ENCODE measurements at regions not wholly inside any gene's neighbourhood (a gene's known extent, or its start where the extent isn't known, plus 50 kb on each side); places are given as distances from the start of the nearest gene placed in this dataset.

DNA sequence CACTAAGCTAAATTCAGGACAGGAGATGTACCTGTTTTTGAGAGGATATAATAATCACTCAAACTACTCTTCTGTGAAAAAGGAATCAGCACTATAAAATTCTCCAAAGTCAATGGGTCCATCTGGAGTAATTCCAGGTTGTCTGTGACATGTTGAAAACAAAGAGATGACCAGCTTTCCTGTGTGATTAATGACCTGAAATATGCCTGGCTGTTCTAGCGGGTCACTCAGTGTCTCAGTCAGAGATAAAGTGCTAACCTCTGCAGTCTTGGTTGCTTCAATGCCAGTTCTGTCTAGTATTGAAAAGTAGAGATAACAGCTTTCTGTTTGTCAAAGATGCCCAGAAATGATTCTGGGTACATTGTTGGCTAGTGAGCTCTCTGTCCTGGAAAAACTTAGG is 722.6 kb upstream of the TENM4 start:
- Histone ChIP-seq H3K23ac (ENCODE audit: low read depth, low read length) (no peak overlapping the region), H3K27ac (ENCODE audit: insufficient read depth, low read length) (no peak overlapping the region)

More for the DNA sequence above, 722.6 kb upstream of the TENM4 start:
- Histone ChIP-seq H3K18ac (ENCODE audit: low read depth, low read length) (no peak overlapping the region), H2AFZ (replicated peaks; ENCODE audit: low read length, poor library complexity) (no peak overlapping the region), H2BK15ac (ENCODE audit: low read depth, low read length) (no peak overlapping the region), H3K9ac (ENCODE audit: low read depth, low read length) (no peak overlapping the region), H2AK5ac (ENCODE audit: low read depth, low read length) (no peak overlapping the region), H3K9me3 (ENCODE audit: control insufficient read depth, insufficient read depth, low read length) (no peaks in the 10 kb centered on the region), H3K9me1 (ENCODE audit: insufficient read depth, low read length) (no peaks in the 10 kb centered on the region), H4K20me1 (ENCODE audit: insufficient read depth, low read length) (no peaks in the 10 kb centered on the region), H3K56ac (ENCODE audit: extremely low read depth, insufficient read depth, low read length) (no peak overlapping the region), H2BK20ac (ENCODE audit: low read depth, low read length) (no peak overlapping the region), H3K4me3 (ENCODE audit: insufficient read depth, low read depth, low read length) (no peak overlapping the region), H4K5ac (ENCODE audit: low read depth, low read length) (no peak overlapping the region), H3K14ac (replicated peaks; ENCODE audit: low read depth, low read length) (no peak overlapping the region), H3K4me2 (ENCODE audit: low read depth, low read length) (no peak overlapping the region), H2AK9ac (replicated peaks; ENCODE audit: low read depth, low read length, poor library complexity) (no peak overlapping the region), H3K79me1 (ENCODE audit: low read depth in 1 of 2, low read length in 2 of 2) (no peaks in the 10 kb centered on the region), H3K36me3 (ENCODE audit: control insufficient read depth, insufficient read depth, low read length) (no peaks in the 10 kb centered on the region), H3K4me1 (ENCODE audit: control insufficient read depth, insufficient read depth, low read length) (no peaks in the 10 kb centered on the region), H3K27me3 (ENCODE audit: control insufficient read depth, insufficient read depth, low read length) (no peaks in the 10 kb centered on the region), H4K8ac (ENCODE audit: low read depth in 2 of 2, low read length in 2 of 2) (no peak overlapping the region), H4K91ac (ENCODE audit: insufficient read depth, low read depth, low read length) (no peak overlapping the region), H2BK5ac (ENCODE audit: low read depth, low read length, poor library complexity, severe bottlenecking) (no peak overlapping the region), H2BK120ac (ENCODE audit: low read depth, low read length) (no peak overlapping the region), H3K4ac (ENCODE audit: low read depth, low read length) (no peak overlapping the region)
- dilution Hi-C loops (cut with HindIII; ENCODE audit: low sequenced_read_pairs, unreplicated experiment): no loop called here
- ChIA-PET CTCF (no interaction called here), POLR2A (ENCODE audit: unreplicated experiment) (no interaction called here)
- TF ChIP-seq BHLHE40 (IDR thresholded peaks at IDR 0.05; ENCODE audit: low read depth, low read length) (no peak), POLR2A (IDR thresholded peaks at IDR 0.05; ENCODE audit: low read depth, low read length) (no peak)
- no TSS peak for BruUV-seq (replicated peaks)
- DNase-seq (no peak), ATAC-seq (ENCODE audit: low read depth) (no peak)
- intact Hi-C loops (cut with micrococcal nuclease): no loop called here
- in situ Hi-C loops (cut with MboI; ENCODE audit: low sequenced_read_pairs): no loop called here
- no CpG with 5 or more reads among the region's 1 CpG for WGBS, 2 experiments (ENCODE audit: extremely low coverage in 2 of 2, insufficient read length in 1 of 2)
